Prostate gland (tissue), 2 donors: ENCODE measurements at regions not wholly inside any gene's neighbourhood (a gene's known extent, or its start where the extent isn't known, plus 50 kb on each side); places are given as distances from the start of the nearest gene placed in this dataset.

ENCODE experiments used
- DNase-seq: peaks from one replicate; pipeline ENCODE4 v3.0.0-alpha.2; 2019; ENCODE audit warnings: low spot score
- H3K27ac ChIP-seq, 2 donors: fragments of 200-600 bp; sonication (generic); 2 replicates each; pipeline ENCODE4 v1.5.1; 2017 to 2019
- H3K27me3 ChIP-seq: fragments of 200-600 bp; sonication (generic); replicated peaks from 2 replicates; pipeline ENCODE4 v1.5.1; 2019; ENCODE audit not compliant: insufficient read depth
- H3K36me3 ChIP-seq, 2 donors: fragments of 200-600 bp; sonication (generic); 1 replicate in 1 of 2; 2 replicates in 1 of 2; pipeline versions ENCODE4 v1.5.1 to v1.8.1; 2017 to 2019
- H3K4me1 ChIP-seq: fragments of 200-600 bp; sonication (generic); replicated peaks from 2 replicates; pipeline ENCODE4 v1.5.1; 2019
- H3K4me3 ChIP-seq, 2 donors: fragments of 200-600 bp; sonication (generic); 2 replicates each; pipeline ENCODE4 v1.5.1; 2017 to 2019
- H3K9me3 ChIP-seq: fragments of 200-600 bp; sonication (generic); 2 replicates; pipeline ENCODE4 v1.5.1; 2017
- CTCF ChIP-seq, 4 experiments: fragments of 200-600 bp in 2 of 4; fragments of 450-650 bp in 2 of 4; sonication (generic) in 2 of 4; IDR thresholded peaks; 1 replicate in 3 of 4; 2 replicates in 1 of 4; pipeline ENCODE4 v1.5.1; 2016 to 2019; ENCODE audit warnings: antibody characterized with exemption in 4 of 4, mild to moderate bottlenecking in 2 of 4, moderate library complexity in 2 of 4
- POLR2A ChIP-seq: fragments of 450-650 bp; IDR thresholded peaks from one replicate; pipeline ENCODE4 v1.6.1; 2016; ENCODE audit warnings: antibody characterized with exemption, mild to moderate bottlenecking
- POLR2AphosphoS5 ChIP-seq: sonication (generic); formaldehyde crosslinking; IDR thresholded peaks from one replicate; pipeline ENCODE4 v1.6.1; 2017; ENCODE audit warnings: antibody characterized with exemption
- WGBS: methylation state at CpG from one replicate; pipeline ENCODE4 v1.1.5; 2018; 5-methylcytosine and 5-hydroxymethylcytosine counted together
- intact Hi-C: fragments of 100-400 bp; cut with DNase I; formaldehyde crosslinking; loops from one replicate; pipeline ENCODE4 v1.14.2; 2022

DNA sequence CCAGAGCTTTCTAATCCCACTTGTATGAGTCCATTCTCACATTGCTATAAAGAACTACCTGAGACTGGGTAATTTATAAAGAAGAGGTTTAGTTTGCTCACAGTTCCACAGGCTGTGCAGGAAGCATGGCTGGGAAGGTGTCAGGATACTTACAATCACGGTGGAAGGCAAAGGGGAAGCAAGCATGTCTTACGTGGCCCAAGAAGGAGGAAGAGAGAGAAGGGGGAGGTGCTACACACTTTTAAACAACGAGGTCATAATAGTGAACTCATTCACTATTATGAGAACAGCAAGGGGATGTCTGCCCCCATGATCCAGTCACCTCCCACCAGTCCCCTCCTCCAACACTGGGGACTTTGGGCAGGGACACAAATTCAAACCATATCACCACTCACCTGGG lies 67.8 kb downstream of the TTC32 start:
- no peak for DNase-seq
- intact Hi-C loops, result no loop called here
- WGBS, result 75% methylated on average over 3 of the region's 3 CpGs

DNA sequence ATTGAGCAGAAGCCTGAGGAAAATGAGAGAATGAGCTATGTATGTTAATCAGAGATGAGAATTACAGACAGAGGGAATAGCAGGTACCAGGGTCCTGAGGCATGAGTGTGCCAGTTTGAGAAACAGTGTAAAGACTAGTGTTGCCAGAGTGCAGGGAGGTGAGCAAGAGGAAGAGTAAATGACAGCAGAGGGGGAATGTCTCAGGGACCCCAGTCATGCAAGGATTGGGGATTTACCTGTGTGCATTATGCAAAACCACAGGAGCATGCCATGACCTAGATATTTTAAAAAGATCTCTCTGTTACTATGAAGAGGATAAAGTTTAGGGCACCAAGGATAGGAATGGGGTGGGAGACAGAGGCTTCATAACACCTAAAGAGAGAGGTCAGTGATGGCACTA lies 72.1 kb downstream of the TTC32 start:
- intact Hi-C loops, result no loop called here
- DNase-seq, result no peak
- Histone ChIP-seq H3K36me3 (no peaks in the 10 kb centered on the region), H3K9me3 (no peaks in the 10 kb centered on the region), H3K27ac (no peak overlapping the region), H3K4me1 (no peaks in the 10 kb centered on the region), H3K4me3 (no peak overlapping the region), H3K27me3 (no peaks in the 10 kb centered on the region)
- no peak for TF ChIP-seq POLR2AphosphoS5
- TF ChIP-seq CTCF (IDR thresholded peaks at IDR 0.05), result no peak
- TF ChIP-seq POLR2A, result no peak

More for the DNA sequence above, 67.8 kb downstream of the TTC32 start:
- Histone ChIP-seq H3K4me3 (no peak overlapping the region), H3K4me1 (no peaks in the 10 kb centered on the region), H3K9me3 (no peaks in the 10 kb centered on the region), H3K27me3 (no peaks in the 10 kb centered on the region), H3K27ac (no peak overlapping the region), H3K36me3 (no peaks in the 10 kb centered on the region)
- TF ChIP-seq POLR2AphosphoS5 (no peak), CTCF (IDR thresholded peaks at IDR 0.05) (no peak), POLR2A (no peak)

DNA sequence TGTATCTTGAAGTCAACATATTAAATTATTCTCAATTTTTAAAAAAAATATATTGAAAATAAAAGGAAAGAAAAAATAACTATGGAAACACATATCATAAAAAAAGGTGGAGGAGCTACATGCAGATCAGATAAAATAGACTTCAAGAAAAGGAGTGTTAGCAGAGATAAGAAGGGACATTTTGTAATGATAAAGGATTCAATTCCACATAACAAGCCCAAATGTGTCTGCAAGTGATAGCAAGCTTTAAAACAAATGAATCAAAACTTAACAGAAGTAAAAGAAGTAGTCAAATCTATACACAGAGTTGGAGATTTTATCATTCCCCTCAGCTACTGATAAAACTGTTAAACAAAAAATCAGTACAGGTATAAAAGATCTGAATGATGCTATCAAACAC lies 74.9 kb downstream of the TTC32 start:
- no peak for DNase-seq
- no peak overlapping the region for H3K4me3 ChIP-seq
- no peaks in the 10 kb centered on the region for H3K27me3 ChIP-seq
- no peaks in the 10 kb centered on the region for H3K9me3 ChIP-seq
- H3K4me1 ChIP-seq, result no peaks in the 10 kb centered on the region
- no peak overlapping the region for H3K27ac ChIP-seq
- TF ChIP-seq POLR2A, result no peak
- no peak for TF ChIP-seq POLR2AphosphoS5
- TF ChIP-seq CTCF (IDR thresholded peaks at IDR 0.05), result no peak
- intact Hi-C loops, result no loop called here
- H3K36me3 ChIP-seq, result no peaks in the 10 kb centered on the region

DNA sequence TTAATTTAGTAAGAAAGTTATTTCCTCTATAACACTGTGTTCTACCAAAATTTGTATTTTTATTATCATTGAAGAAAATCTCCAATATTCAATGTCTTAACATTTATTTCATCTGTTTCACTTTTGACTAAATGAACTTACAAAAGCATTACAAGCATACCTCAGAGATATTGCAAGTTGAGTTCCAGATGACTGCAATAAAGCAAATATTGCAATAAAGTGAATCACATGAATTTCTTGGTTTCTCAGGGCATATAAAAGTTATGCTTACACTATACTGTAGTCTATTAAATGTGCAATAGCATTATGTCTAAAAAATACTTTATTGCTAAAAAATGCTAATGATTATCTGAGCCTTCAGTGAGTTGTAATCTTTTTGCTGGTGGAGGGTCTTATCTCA lies 78.3 kb downstream of the TTC32 start:
- TF ChIP-seq POLR2AphosphoS5, result no peak
- TF ChIP-seq POLR2A, result no peak
- no peak for TF ChIP-seq CTCF (IDR thresholded peaks at IDR 0.05)
- H3K4me1 ChIP-seq, result no peaks in the 10 kb centered on the region
- H3K27ac ChIP-seq, result no peak overlapping the region
- no peaks in the 10 kb centered on the region for H3K36me3 ChIP-seq
- H3K4me3 ChIP-seq, result no peak overlapping the region
- no peaks in the 10 kb centered on the region for H3K27me3 ChIP-seq
- intact Hi-C loops, result no loop called here
- H3K9me3 ChIP-seq, result no peaks in the 10 kb centered on the region
- DNase-seq, result no peak

- Histone ChIP-seq H3K36me3 (no peaks in the 10 kb centered on the region), H3K27me3 (no peaks in the 10 kb centered on the region), H3K4me3 (no peak overlapping the region), H3K9me3 (no peaks in the 10 kb centered on the region), H3K27ac (no peak overlapping the region), H3K4me1 (no peaks in the 10 kb centered on the region)
- TF ChIP-seq CTCF (IDR thresholded peaks at IDR 0.05) (no peak), POLR2AphosphoS5 (no peak), POLR2A (no peak)
- WGBS, result 80% methylated on average over 8 of the region's 8 CpGs
- intact Hi-C loops, result no loop called here
- DNase-seq, result no peak
Measured at GRCh38 chr2:19819097-19820065, 82.4 kb downstream of the TTC32 start.
